IgD-negative memory B cell (primary cell): ENCODE measurements at regions not wholly inside any gene's neighbourhood (a gene's known extent, or its start where the extent isn't known, plus 50 kb on each side); places are given as distances from the start of the nearest gene placed in this dataset.
"Not testable (repeated sequence)": the region's sequence is repeated elsewhere in the genome, so short reads cannot be mapped to it uniquely, and the experiment has no call there.

Experiments
- H3K27ac Mint-ChIP-seq, 3 donors: one replicate each; pipeline ENCODE4 v1.8.0; 2020 to 2022; ENCODE audit warnings: mild to moderate bottlenecking in 3 of 3, mixed read lengths in 3 of 3, moderate library complexity in 1 of 3
- H3K27me3 Mint-ChIP-seq: one replicate; pipeline ENCODE4 v1.8.0; 2021; ENCODE audit warnings: mixed read lengths
- H3K36me3 Mint-ChIP-seq: one replicate; pipeline ENCODE4 v1.8.0; 2020; ENCODE audit warnings: mild to moderate bottlenecking, mixed read lengths
- H3K4me1 Mint-ChIP-seq, 3 donors: one replicate each; pipeline ENCODE4 v1.8.0; 2020 to 2022; ENCODE audit warnings: mixed read lengths in 3 of 3, mild to moderate bottlenecking in 1 of 3
- H3K4me3 Mint-ChIP-seq, 4 donors: one replicate each; pipeline ENCODE4 v1.8.0; 2020 to 2022; ENCODE audit warnings: mild to moderate bottlenecking in 4 of 4, mixed read lengths in 4 of 4, moderate library complexity in 3 of 4
- H3K9me3 Mint-ChIP-seq, 3 donors: one replicate each; pipeline ENCODE4 v1.8.0; 2020 to 2021; ENCODE audit warnings: mixed read lengths in 3 of 3, mild to moderate bottlenecking in 1 of 3

- no peaks in the 10 kb centered on the region for H3K36me3 Mint-ChIP-seq
- no peaks in the 10 kb centered on the region for H3K9me3 Mint-ChIP-seq
- peaks cover 3% of the 10 kb centered on the region for H3K27me3 Mint-ChIP-seq
- no peak overlapping the region for H3K4me3 Mint-ChIP-seq
- H3K4me1 Mint-ChIP-seq = no peaks in the 10 kb centered on the region
- H3K27ac Mint-ChIP-seq = no peak overlapping the region
Measured at GRCh38 chr16:75818491-75818890, 92.2 kb upstream of the CPHXL start.

GRCh38 chr16:75820672-75821071 lies 94.4 kb upstream of the CPHXL start:
- Mint-ChIP-seq H3K4me1 (no peaks in the 10 kb centered on the region), H3K27ac (peak overlapping the region in 1 of 3 donors; percentile 35), H3K27me3 (no peaks in the 10 kb centered on the region), H3K36me3 (no peaks in the 10 kb centered on the region), H3K4me3 (no peak overlapping the region), H3K9me3 (no peaks in the 10 kb centered on the region)

- no peak overlapping the region for H3K4me3 Mint-ChIP-seq
- no peak overlapping the region for H3K27ac Mint-ChIP-seq
- H3K36me3 Mint-ChIP-seq = no peaks in the 10 kb centered on the region
- no peaks in the 10 kb centered on the region for H3K4me1 Mint-ChIP-seq
- H3K27me3 Mint-ChIP-seq = no peaks in the 10 kb centered on the region
- H3K9me3 Mint-ChIP-seq = no peaks in the 10 kb centered on the region
Measured at GRCh38 chr16:75821117-75821516, 94.8 kb upstream of the CPHXL start.

GRCh38 chr16:75825750-75826149 lies 99.5 kb upstream of the CPHXL start:
- not testable (repeated sequence) for H3K4me1 Mint-ChIP-seq, H3K4me3 Mint-ChIP-seq, H3K27me3 Mint-ChIP-seq, H3K36me3 Mint-ChIP-seq, H3K27ac Mint-ChIP-seq
- H3K9me3 Mint-ChIP-seq = peaks cover 0 to 16% (median 10%) of the 10 kb centered on the region in 3 donors

GRCh38 chr16:75827372-75828038 lies 101.2 kb upstream of the CPHXL start:
- H3K27ac Mint-ChIP-seq, H3K27me3 Mint-ChIP-seq, H3K4me1 Mint-ChIP-seq, H3K36me3 Mint-ChIP-seq, H3K4me3 Mint-ChIP-seq: not testable (repeated sequence)
- peaks cover 2 to 21% (median 13%) of the 10 kb centered on the region in 3 donors for H3K9me3 Mint-ChIP-seq

- not testable (repeated sequence) for H3K4me3 Mint-ChIP-seq, H3K4me1 Mint-ChIP-seq, H3K27me3 Mint-ChIP-seq, H3K36me3 Mint-ChIP-seq
- Mint-ChIP-seq H3K9me3 (peaks cover 3 to 25% (median 19%) of the 10 kb centered on the region in 3 donors), H3K27ac (peak overlapping the region in 1 of 3 donors; percentile 69)
Measured at GRCh38 chr16:75833385-75833784, 107.1 kb upstream of the CPHXL start.

- Mint-ChIP-seq H3K36me3 (no peaks in the 10 kb centered on the region), H3K4me3 (no peak overlapping the region), H3K4me1 (no peaks in the 10 kb centered on the region), H3K9me3 (peaks cover 3 to 13% (median 6%) of the 10 kb centered on the region in 3 donors), H3K27me3 (no peaks in the 10 kb centered on the region), H3K27ac (no peak overlapping the region)
Measured at GRCh38 chr16:75836347-75837010, 110.2 kb upstream of the CPHXL start.

GRCh38 chr16:75837264-75837663 lies 111.0 kb upstream of the CPHXL start:
- Mint-ChIP-seq H3K27me3 (no peaks in the 10 kb centered on the region), H3K4me3 (no peak overlapping the region), H3K36me3 (no peaks in the 10 kb centered on the region), H3K9me3 (peaks cover 3 to 13% (median 4%) of the 10 kb centered on the region in 3 donors), H3K4me1 (no peaks in the 10 kb centered on the region), H3K27ac (no peak overlapping the region)

GRCh38 chr16:75837681-75838080 lies 111.4 kb upstream of the CPHXL start:
- Mint-ChIP-seq H3K27me3 (no peaks in the 10 kb centered on the region), H3K9me3 (peaks cover 2 to 9% (median 4%) of the 10 kb centered on the region in 3 donors)

GRCh38 chr16:75841517-75841916 lies 115.2 kb upstream of the CPHXL start:
- Mint-ChIP-seq H3K4me3 (no peak overlapping the region), H3K4me1 (no peaks in the 10 kb centered on the region), H3K27ac (no peak overlapping the region), H3K36me3 (no peaks in the 10 kb centered on the region), H3K27me3 (no peaks in the 10 kb centered on the region), H3K9me3 (peaks cover 0 to 2% (median 0%) of the 10 kb centered on the region in 3 donors)

More at GRCh38 chr16:75837681-75838080, 111.4 kb upstream of the CPHXL start:
- H3K4me1 Mint-ChIP-seq = no peaks in the 10 kb centered on the region
- H3K27ac Mint-ChIP-seq = no peak overlapping the region
- H3K4me3 Mint-ChIP-seq = no peak overlapping the region
- no peaks in the 10 kb centered on the region for H3K36me3 Mint-ChIP-seq

- H3K27me3 Mint-ChIP-seq = no peaks in the 10 kb centered on the region
- H3K9me3 Mint-ChIP-seq = peaks cover 0 to 2% (median 0%) of the 10 kb centered on the region in 3 donors
- no peaks in the 10 kb centered on the region for H3K4me1 Mint-ChIP-seq
- no peaks in the 10 kb centered on the region for H3K36me3 Mint-ChIP-seq
- no peak overlapping the region for H3K4me3 Mint-ChIP-seq
- H3K27ac Mint-ChIP-seq = no peak overlapping the region
Measured at GRCh38 chr16:75847172-75847571, 120.9 kb upstream of the CPHXL start.

GRCh38 chr16:75854152-75854551 lies 127.9 kb upstream of the CPHXL start:
- no peaks in the 10 kb centered on the region for H3K4me1 Mint-ChIP-seq
- H3K4me3 Mint-ChIP-seq = no peak overlapping the region
- H3K36me3 Mint-ChIP-seq = no peaks in the 10 kb centered on the region
- H3K27me3 Mint-ChIP-seq = no peaks in the 10 kb centered on the region
- peaks cover 0 to 2% (median 0%) of the 10 kb centered on the region in 3 donors for H3K9me3 Mint-ChIP-seq
- no peak overlapping the region for H3K27ac Mint-ChIP-seq

- Mint-ChIP-seq H3K27me3 (no peaks in the 10 kb centered on the region), H3K9me3 (peaks cover 0 to 6% (median 0%) of the 10 kb centered on the region in 3 donors), H3K27ac (no peak overlapping the region), H3K4me1 (peaks cover 0 to 2% (median 0%) of the 10 kb centered on the region in 3 donors), H3K4me3 (no peak overlapping the region), H3K36me3 (no peaks in the 10 kb centered on the region)
Measured at GRCh38 chr16:75860326-75861053, 134.2 kb upstream of the CPHXL start.

- H3K36me3 Mint-ChIP-seq = no peaks in the 10 kb centered on the region
Measured at GRCh38 chr16:75861311-75862097, 135.2 kb upstream of the CPHXL start.

GRCh38 chr16:75862098-75862386 lies 135.8 kb upstream of the CPHXL start:
- no peak overlapping the region for H3K4me3 Mint-ChIP-seq

More at GRCh38 chr16:75861311-75862097, 135.2 kb upstream of the CPHXL start:
- Mint-ChIP-seq H3K27ac (no peak overlapping the region), H3K4me1 (peaks cover 0 to 2% (median 0%) of the 10 kb centered on the region in 3 donors), H3K27me3 (no peaks in the 10 kb centered on the region), H3K9me3 (peaks cover 0 to 6% (median 0%) of the 10 kb centered on the region in 3 donors), H3K4me3 (no peak overlapping the region)

More at GRCh38 chr16:75862098-75862386, 135.8 kb upstream of the CPHXL start:
- no peaks in the 10 kb centered on the region for H3K27me3 Mint-ChIP-seq
- H3K9me3 Mint-ChIP-seq = peaks cover 0 to 6% (median 0%) of the 10 kb centered on the region in 3 donors
- H3K27ac Mint-ChIP-seq = no peak overlapping the region
- H3K4me1 Mint-ChIP-seq = peaks cover 0 to 2% (median 0%) of the 10 kb centered on the region in 3 donors
- H3K36me3 Mint-ChIP-seq = no peaks in the 10 kb centered on the region
